Transverse colon (tissue), 4 donors: ENCODE measurements at regions not wholly inside any gene's neighbourhood (a gene's known extent, or its start where the extent isn't known, plus 50 kb on each side); places are given as distances from the start of the nearest gene placed in this dataset.

Source experiments
- CTCF ChIP-seq, 5 experiments: fragments of 200-600 bp in 3 of 5; fragments of 450-650 bp in 2 of 5; sonication (generic) in 3 of 5; IDR thresholded peaks; 1 replicate in 2 of 5; 2 replicates in 3 of 5; pipeline ENCODE4 v1.5.1; 2016 to 2017; ENCODE audit warnings: antibody characterized with exemption in 5 of 5, inconsistent platforms in 3 of 5, mild to moderate bottlenecking in 2 of 5, moderate library complexity in 1 of 5
- POLR2A ChIP-seq: fragments of 450-650 bp; IDR thresholded peaks from one replicate; pipeline ENCODE4 v1.6.1; 2016; ENCODE audit warnings: antibody characterized with exemption, mild to moderate bottlenecking, moderate library complexity
- POLR2AphosphoS5 ChIP-seq, 3 donors: sonication (generic); formaldehyde crosslinking; IDR thresholded peaks; one replicate each; pipeline ENCODE4 v1.6.1; 2016; ENCODE audit warnings: antibody characterized with exemption in 3 of 3

- TF ChIP-seq POLR2AphosphoS5 (IDR thresholded peaks at IDR 0.05) (no peak), POLR2A (no peak), CTCF (IDR thresholded peaks at IDR 0.05) (no peak)
These were observed 592.9 kb downstream of the TRIML1 start for GRCh38 chr4:188732131-188732530.
